HEK293T (cell line): ENCODE measurements at regions not wholly inside any gene's neighbourhood (a gene's known extent, or its start where the extent isn't known, plus 50 kb on each side); places are given as distances from the start of the nearest gene placed in this dataset.

ENCODE experiments used
- ARNT ChIP-seq: fragments of 450-650 bp; IDR thresholded peaks from 2 replicates; pipeline ENCODE4 v1.6.1; 2017; ENCODE audit warnings: mild to moderate bottlenecking
- CTBP1 ChIP-seq: fragments of 450-650 bp; IDR thresholded peaks from 2 replicates; pipeline ENCODE4 v1.6.1; 2016; ENCODE audit warnings: borderline replicate concordance
- FOXA1 ChIP-seq: fragments of 450-650 bp; IDR thresholded peaks from 2 replicates; pipeline ENCODE4 v1.6.1; 2016; ENCODE audit warnings: mild to moderate bottlenecking
- FOXM1 ChIP-seq: fragments of 450-650 bp; IDR thresholded peaks from 2 replicates; pipeline ENCODE4 v1.6.1; 2017; ENCODE audit warnings: mild to moderate bottlenecking, borderline replicate concordance
- L3MBTL2 ChIP-seq: fragments of 450-650 bp; conservative IDR thresholded peaks from 2 replicates; pipeline ENCODE4 v1.6.1; 2016; ENCODE audit warnings: mild to moderate bottlenecking
- TARDBP ChIP-seq: fragments of 450-650 bp; IDR thresholded peaks from 2 replicates; pipeline ENCODE4 v1.6.1; 2016
- ZNF384 ChIP-seq: fragments of 450-650 bp; IDR thresholded peaks from 2 replicates; pipeline ENCODE4 v1.6.1; 2016

DNA sequence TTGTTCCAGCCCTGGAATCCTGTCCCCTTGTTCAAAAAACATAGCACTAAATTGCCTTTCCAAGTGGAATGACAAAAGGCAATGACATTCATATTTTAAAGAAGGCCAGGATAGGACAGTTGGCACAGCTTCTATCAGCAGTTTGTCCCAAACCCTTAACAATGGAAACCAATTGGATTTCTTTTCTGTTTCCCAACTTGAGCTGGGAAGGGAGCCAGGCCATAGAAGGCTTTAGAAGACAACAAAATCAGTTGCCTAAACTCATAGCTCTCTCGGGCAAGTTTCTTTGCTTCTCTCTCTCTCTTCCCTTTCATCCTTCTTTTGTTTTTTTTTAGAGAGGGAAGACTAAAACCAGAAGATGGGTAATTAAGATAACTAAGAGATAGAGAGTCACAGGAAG lies 227.7 kb upstream of the TPRG1 start:
- TF ChIP-seq TARDBP: no peak
- TF ChIP-seq CTBP1: no peak
- TF ChIP-seq ZNF384: no peak
- no peak for TF ChIP-seq FOXM1
- no peak for TF ChIP-seq L3MBTL2
- no peak for TF ChIP-seq FOXA1
- TF ChIP-seq ARNT: no peak
